ENCODE measurements at regions not wholly inside any gene's neighbourhood (a gene's known extent, or its start where the extent isn't known, plus 50 kb on each side); places are given as distances from the start of the nearest gene placed in this dataset.

GRCh38 chr18:60898111-60898510 is 435.1 kb upstream of the CDH20 start:
- TF ChIP-seq CTCF (IDR thresholded peaks at IDR 0.05; ENCODE audit: low read length) (no peak), EZH2phosphoT487 (IDR thresholded peaks at IDR 0.05; ENCODE audit: low read length) (no peak), EZH2 (optimal IDR thresholded peaks at IDR 0.05; ENCODE audit: low read depth, low read length) (no peak)
